ENCODE measurements at regions not wholly inside any gene's neighbourhood (a gene's known extent, or its start where the extent isn't known, plus 50 kb on each side); places are given as distances from the start of the nearest gene placed in this dataset.

- TF ChIP-seq ZNF382 (CRISPR knock-in tag; IDR thresholded peaks at IDR 0.05; ENCODE audit: borderline replicate concordance), result no peak
- TF ChIP-seq MLX (CRISPR knock-in tag; IDR thresholded peaks at IDR 0.05), result no peak
- peak; percentile 28; the same call in 1 of the 2 replicates for TF ChIP-seq HNF1B (CRISPR knock-in tag; IDR thresholded peaks at IDR 0.05)
- TF ChIP-seq BCL6 (CRISPR knock-in tag; IDR thresholded peaks at IDR 0.05), result peak; percentile 10; the same call in 1 of the 2 replicates
- TF ChIP-seq TCF7 (IDR thresholded peaks at IDR 0.05; ENCODE audit: low read depth), result no peak
These were observed 65.4 kb upstream of the UMPS start (continued) for GRCh38 chr3:124664804-124665203.

DNA sequence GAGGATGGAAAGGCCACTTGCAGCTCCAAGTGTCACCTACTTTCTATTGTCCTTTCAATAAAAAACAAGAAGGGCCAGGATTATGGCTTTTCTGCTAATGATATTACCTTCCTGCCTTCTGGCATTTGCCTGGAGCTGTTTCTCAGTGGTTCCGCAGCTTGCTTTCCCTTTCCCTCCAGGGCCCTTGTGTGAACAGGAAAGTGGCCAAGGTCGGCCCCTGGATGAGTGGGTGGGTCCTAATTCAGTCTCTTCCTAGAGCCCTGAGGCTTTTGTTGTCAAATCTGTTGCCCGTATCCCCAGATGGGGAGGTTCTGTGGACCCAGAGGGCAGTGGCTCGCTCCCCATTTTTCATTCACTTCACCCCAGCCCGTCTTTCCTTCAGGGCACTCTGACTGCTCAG is 64.2 kb upstream of the UMPS start:
- Histone ChIP-seq H3K27me3 (ENCODE audit: control insufficient read depth in 1 of 2, insufficient read depth in 2 of 2, low read length in 2 of 2) (no peaks in the 10 kb centered on the region), H4K20me1 (ENCODE audit: insufficient read depth, low read length) (no peaks in the 10 kb centered on the region), H3K79me2 (ENCODE audit: insufficient read depth, low read length) (no peaks in the 10 kb centered on the region), H3K36me3 (replicated peaks in 1 of 2; ENCODE audit: control insufficient read depth in 1 of 2, insufficient read depth in 2 of 2, low read length in 2 of 2) (peaks cover 14 to 40% of the 10 kb centered on the region in 2 experiments; a peak in 4 of 5 replicates), H3K4me1 (ENCODE audit: insufficient read depth, low read length) (peaks cover 18% of the 10 kb centered on the region), H3K27ac (ENCODE audit: extremely low read length, insufficient read depth, low read length) (no peak overlapping the region), H3K4me2 (ENCODE audit: low read depth, low read length) (no peak overlapping the region), H3K9ac (ENCODE audit: insufficient read depth, low read depth, low read length) (no peak overlapping the region), H3K4me3 (replicated peaks in 1 of 3; ENCODE audit: insufficient read depth in 1 of 3, low read depth in 2 of 3, low read length in 3 of 3) (no peak overlapping the region), H3K9me3 (ENCODE audit: low read length) (no peaks in the 10 kb centered on the region), H2AFZ (ENCODE audit: low read length) (no peak overlapping the region)
- TF ChIP-seq ZBTB25 (CRISPR knock-in tag; IDR thresholded peaks at IDR 0.05) (no peak), SETDB1 (CRISPR knock-in tag; IDR thresholded peaks at IDR 0.05; ENCODE audit: borderline replicate concordance) (no peak), GZF1 (CRISPR knock-in tag; IDR thresholded peaks at IDR 0.05) (no peak), ZNF451 (CRISPR knock-in tag; IDR thresholded peaks at IDR 0.05) (no peak), NFKB2 (CRISPR knock-in tag; IDR thresholded peaks at IDR 0.05; ENCODE audit: borderline replicate concordance) (no peak), GTF2F1 (IDR thresholded peaks at IDR 0.05; ENCODE audit: low read length) (no peak)
- in situ Hi-C loops (cut with HindIII; ENCODE audit: extremely low pct_ligation_motif_present, low pct_unique_long_range_greater_than_20kb), result no loop called here
- no TSS peak for BruUV-seq (replicated peaks)
- FAIRE-seq (no peak), ATAC-seq (no peak), DNase-seq (ENCODE audit: low spot score) (no peak)
- ChIA-PET POLR2A (no interaction called here), CTCF (ENCODE audit: low intra/inter-chr PET ratio, low total read pairs) (no interaction called here)
- intact Hi-C loops (cut with micrococcal nuclease; ENCODE audit: unreplicated experiment), result no loop called here
- 93% methylated on average over 5 of the region's 5 CpGs for WGBS (ENCODE audit: low lambda C conversion rate)

Measured in HepG2 (cell line).